ENCODE measurements at regions not wholly inside any gene's neighbourhood (a gene's known extent, or its start where the extent isn't known, plus 50 kb on each side); places are given as distances from the start of the nearest gene placed in this dataset.

DNA sequence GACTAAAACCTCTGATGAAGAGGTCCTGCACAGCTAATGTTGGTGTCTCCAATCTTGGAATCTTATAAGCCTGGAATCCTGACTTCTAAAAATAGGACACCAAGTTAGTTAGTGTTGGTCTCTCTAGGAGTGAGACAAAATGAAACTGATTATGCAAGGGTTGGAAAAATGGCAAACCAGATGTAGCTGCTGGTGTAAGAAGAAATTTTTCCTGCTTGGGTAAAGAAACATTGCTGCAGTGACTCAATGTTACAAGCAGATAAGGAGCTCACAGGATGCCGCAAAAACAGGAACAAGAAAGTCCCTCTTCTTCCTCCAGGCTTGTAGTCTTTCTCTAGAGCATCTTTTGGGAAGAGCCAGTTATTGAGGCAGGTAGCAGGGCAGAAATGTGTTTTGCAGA, 449.0 kb downstream of the ETV1 start:
- no peak overlapping the region for H3K9ac ChIP-seq (ENCODE audit: insufficient read length, low read depth)
- no peak for DNase-seq (ENCODE audit: low read depth, low spot score)
- H3K4me3 ChIP-seq (ENCODE audit: insufficient read length, low read depth): no peak overlapping the region
- H3K4me1 ChIP-seq (ENCODE audit: insufficient read depth, insufficient read length): no peaks in the 10 kb centered on the region
- no peaks in the 10 kb centered on the region for H3K9me3 ChIP-seq (ENCODE audit: insufficient read depth, low read length)
- no peaks in the 10 kb centered on the region for H3K27me3 ChIP-seq (ENCODE audit: insufficient read depth, insufficient read length)
- no peaks in the 10 kb centered on the region for H3K36me3 ChIP-seq (ENCODE audit: insufficient read depth, insufficient read length, low read length)
- no peak for TF ChIP-seq SUZ12 (IDR thresholded peaks at IDR 0.05; ENCODE audit: extremely low read depth, insufficient read depth, insufficient read length)
- TF ChIP-seq YY1 (IDR thresholded peaks at IDR 0.05; ENCODE audit: insufficient read depth, insufficient read length): no peak
- no peak for TF ChIP-seq ZNF274 (IDR thresholded peaks at IDR 0.05; ENCODE audit: low read depth, low read length)

DNA sequence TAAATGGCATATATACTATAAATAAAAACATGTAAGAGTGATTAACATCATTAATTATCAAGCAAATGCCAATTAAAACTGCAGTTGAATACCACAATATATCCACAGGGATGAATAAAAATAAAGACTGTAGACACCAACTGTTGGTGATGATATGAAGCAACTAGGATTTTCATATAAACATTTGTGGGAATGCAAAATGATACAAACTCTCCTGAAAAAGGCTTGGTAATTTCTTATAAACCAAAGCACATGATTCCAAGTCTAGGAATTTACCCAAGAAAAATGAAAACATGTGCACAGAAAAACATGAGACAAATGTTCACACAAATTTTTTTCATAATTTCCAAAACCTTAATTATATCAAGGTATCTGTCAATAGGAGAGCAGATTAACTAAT, 448.1 kb downstream of the ETV1 start:
- DNase-seq (ENCODE audit: low read depth, low spot score): no peak
- H3K4me3 ChIP-seq (ENCODE audit: insufficient read length, low read depth): no peak overlapping the region
- TF ChIP-seq SUZ12 (IDR thresholded peaks at IDR 0.05; ENCODE audit: extremely low read depth, insufficient read depth, insufficient read length): no peak
- TF ChIP-seq YY1 (IDR thresholded peaks at IDR 0.05; ENCODE audit: insufficient read depth, insufficient read length): no peak
- no peak for TF ChIP-seq ZNF274 (IDR thresholded peaks at IDR 0.05; ENCODE audit: low read depth, low read length)
- H3K9ac ChIP-seq (ENCODE audit: insufficient read length, low read depth): no peak overlapping the region
- H3K4me1 ChIP-seq (ENCODE audit: insufficient read depth, insufficient read length): no peaks in the 10 kb centered on the region
- no peaks in the 10 kb centered on the region for H3K36me3 ChIP-seq (ENCODE audit: insufficient read depth, insufficient read length, low read length)
- no peaks in the 10 kb centered on the region for H3K9me3 ChIP-seq (ENCODE audit: insufficient read depth, low read length)
- H3K27me3 ChIP-seq (ENCODE audit: insufficient read depth, insufficient read length): no peaks in the 10 kb centered on the region

DNA sequence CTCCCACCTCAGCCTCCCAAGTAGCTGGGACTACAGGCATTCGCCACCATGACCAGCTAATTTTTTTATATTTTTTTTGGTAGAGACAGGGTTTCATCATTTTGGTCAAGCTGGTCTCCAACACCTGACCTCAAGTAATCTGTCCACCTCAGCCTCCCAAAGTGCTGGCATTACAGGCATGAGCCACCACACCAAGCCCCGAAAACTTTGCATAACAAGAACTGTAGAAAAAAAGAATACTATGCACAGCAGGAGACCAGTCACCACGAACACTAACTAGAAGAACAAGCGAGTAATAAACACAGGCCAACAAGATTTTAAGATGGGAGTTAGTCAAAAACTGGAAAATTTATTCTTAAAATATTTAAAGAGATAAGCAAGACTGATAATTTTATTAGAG, 447.0 kb downstream of the ETV1 start:
- H3K27me3 ChIP-seq (ENCODE audit: insufficient read depth, insufficient read length): no peaks in the 10 kb centered on the region
- no peak for TF ChIP-seq YY1 (IDR thresholded peaks at IDR 0.05; ENCODE audit: insufficient read depth, insufficient read length)
- TF ChIP-seq SUZ12 (IDR thresholded peaks at IDR 0.05; ENCODE audit: extremely low read depth, insufficient read depth, insufficient read length): no peak
- TF ChIP-seq ZNF274 (IDR thresholded peaks at IDR 0.05; ENCODE audit: low read depth, low read length): no peak
- H3K4me3 ChIP-seq (ENCODE audit: insufficient read length, low read depth): no peak overlapping the region
- H3K36me3 ChIP-seq (ENCODE audit: insufficient read depth, insufficient read length, low read length): no peaks in the 10 kb centered on the region
- H3K9me3 ChIP-seq (ENCODE audit: insufficient read depth, low read length): no peaks in the 10 kb centered on the region
- peak; percentile 16 for DNase-seq (ENCODE audit: low read depth, low spot score)
- no peak overlapping the region for H3K9ac ChIP-seq (ENCODE audit: insufficient read length, low read depth)
- H3K4me1 ChIP-seq (ENCODE audit: insufficient read depth, insufficient read length): no peaks in the 10 kb centered on the region

DNA sequence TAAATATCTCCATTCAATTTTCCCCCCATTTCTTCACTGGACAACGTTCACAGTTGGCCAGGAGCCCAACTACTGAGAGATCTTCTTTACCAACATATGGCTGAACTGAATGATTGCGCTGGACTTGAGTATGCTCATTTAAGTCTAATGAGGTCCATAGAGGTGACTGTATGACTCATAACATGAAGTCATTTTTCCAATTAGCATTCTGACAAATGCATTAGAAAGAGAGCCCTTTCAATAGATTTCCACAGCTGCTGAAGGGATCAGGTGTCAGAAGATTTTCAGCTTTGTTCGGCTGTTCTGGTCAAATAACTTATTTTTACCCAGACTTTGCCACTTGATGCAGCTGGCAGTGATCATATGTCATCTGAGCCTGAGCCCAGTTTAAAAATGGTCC, 438.0 kb downstream of the ETV1 start:
- Histone ChIP-seq H3K36me3 (ENCODE audit: insufficient read depth, insufficient read length, low read length) (no peaks in the 10 kb centered on the region), H3K27me3 (ENCODE audit: insufficient read depth, insufficient read length) (no peaks in the 10 kb centered on the region), H3K9me3 (ENCODE audit: insufficient read depth, low read length) (no peaks in the 10 kb centered on the region), H3K9ac (ENCODE audit: insufficient read length, low read depth) (no peak overlapping the region), H3K4me1 (ENCODE audit: insufficient read depth, insufficient read length) (no peaks in the 10 kb centered on the region), H3K4me3 (ENCODE audit: insufficient read length, low read depth) (no peak overlapping the region)
- TF ChIP-seq YY1 (IDR thresholded peaks at IDR 0.05; ENCODE audit: insufficient read depth, insufficient read length) (no peak), SUZ12 (IDR thresholded peaks at IDR 0.05; ENCODE audit: extremely low read depth, insufficient read depth, insufficient read length) (no peak), ZNF274 (IDR thresholded peaks at IDR 0.05; ENCODE audit: low read depth, low read length) (no peak)
- no peak for DNase-seq (ENCODE audit: low read depth, low spot score)

DNA sequence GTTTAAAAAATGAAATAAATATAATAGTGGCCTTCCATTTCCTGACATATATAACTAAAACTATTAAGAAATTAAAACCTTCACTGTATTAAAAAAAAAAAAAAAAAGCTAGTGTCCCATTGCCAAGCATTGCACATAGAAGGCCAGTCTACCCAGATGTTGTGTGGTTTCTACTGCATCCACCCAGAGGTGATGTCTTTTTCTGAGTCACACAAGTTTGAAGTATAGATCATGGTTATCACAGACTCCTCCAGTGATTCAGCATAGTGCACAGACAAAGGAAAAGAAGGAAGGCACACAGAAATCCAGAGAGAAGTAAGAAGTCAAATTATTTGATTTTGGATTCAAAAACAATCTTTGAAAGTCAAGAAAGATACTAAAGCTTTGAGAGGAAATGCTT, 429.0 kb downstream of the ETV1 start:
- TF ChIP-seq YY1 (IDR thresholded peaks at IDR 0.05; ENCODE audit: insufficient read depth, insufficient read length): no peak
- TF ChIP-seq ZNF274 (IDR thresholded peaks at IDR 0.05; ENCODE audit: low read depth, low read length): no peak
- no peak for TF ChIP-seq SUZ12 (IDR thresholded peaks at IDR 0.05; ENCODE audit: extremely low read depth, insufficient read depth, insufficient read length)
- DNase-seq (ENCODE audit: low read depth, low spot score): no peak

DNA sequence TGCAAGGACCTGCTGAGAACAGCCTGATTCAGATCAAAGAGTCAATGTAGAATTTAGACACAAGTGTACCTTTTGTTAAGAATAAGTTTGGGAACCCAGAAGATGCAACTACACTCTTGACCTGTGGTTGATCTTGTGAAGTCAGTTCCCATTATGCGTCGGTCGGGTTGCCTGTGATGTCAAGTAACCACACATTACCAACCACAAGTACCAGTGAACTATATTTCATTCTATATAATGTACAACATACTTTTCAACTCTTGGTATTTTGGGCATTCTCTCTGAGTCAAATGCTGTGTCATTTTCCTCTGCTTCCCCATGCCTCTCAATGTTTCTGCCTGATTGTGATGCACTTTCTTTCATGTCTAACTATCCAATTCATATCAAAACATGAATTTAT, 426.2 kb downstream of the ETV1 start:
- H3K9ac ChIP-seq (ENCODE audit: insufficient read length, low read depth): no peak overlapping the region
- no peaks in the 10 kb centered on the region for H3K36me3 ChIP-seq (ENCODE audit: insufficient read depth, insufficient read length, low read length)
- TF ChIP-seq YY1 (IDR thresholded peaks at IDR 0.05; ENCODE audit: insufficient read depth, insufficient read length) (no peak), ZNF274 (IDR thresholded peaks at IDR 0.05; ENCODE audit: low read depth, low read length) (no peak), SUZ12 (IDR thresholded peaks at IDR 0.05; ENCODE audit: extremely low read depth, insufficient read depth, insufficient read length) (no peak)
- no peaks in the 10 kb centered on the region for H3K4me1 ChIP-seq (ENCODE audit: insufficient read depth, insufficient read length)
- no peak overlapping the region for H3K4me3 ChIP-seq (ENCODE audit: insufficient read length, low read depth)
- no peak for DNase-seq (ENCODE audit: low read depth, low spot score)
- no peaks in the 10 kb centered on the region for H3K9me3 ChIP-seq (ENCODE audit: insufficient read depth, low read length)
- no peaks in the 10 kb centered on the region for H3K27me3 ChIP-seq (ENCODE audit: insufficient read depth, insufficient read length)

More for the DNA sequence above, 429.0 kb downstream of the ETV1 start:
- Histone ChIP-seq H3K27me3 (ENCODE audit: insufficient read depth, insufficient read length) (no peaks in the 10 kb centered on the region), H3K36me3 (ENCODE audit: insufficient read depth, insufficient read length, low read length) (no peaks in the 10 kb centered on the region), H3K4me3 (ENCODE audit: insufficient read length, low read depth) (no peak overlapping the region), H3K4me1 (ENCODE audit: insufficient read depth, insufficient read length) (no peaks in the 10 kb centered on the region), H3K9me3 (ENCODE audit: insufficient read depth, low read length) (no peaks in the 10 kb centered on the region), H3K9ac (ENCODE audit: insufficient read length, low read depth) (no peak overlapping the region)

DNA sequence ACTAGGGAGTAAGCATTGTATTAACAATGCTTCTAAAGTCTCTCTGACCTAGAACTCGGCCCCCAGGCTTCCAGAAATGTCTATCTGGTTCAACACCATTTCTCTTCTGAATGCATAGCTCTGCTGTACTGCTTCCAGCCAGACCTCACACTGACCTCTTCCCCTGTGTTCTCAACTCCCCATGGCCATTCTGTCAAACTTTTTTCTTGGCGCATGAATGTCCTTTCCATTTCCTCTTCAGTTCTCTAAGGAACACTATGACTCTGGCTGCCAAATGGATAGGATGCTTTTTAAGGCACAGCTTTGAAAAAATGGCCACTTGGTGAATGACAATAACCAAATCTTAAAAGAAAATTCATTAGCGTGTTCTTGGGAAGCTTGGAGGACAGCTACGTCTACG, 425.8 kb downstream of the ETV1 start:
- H3K27me3 ChIP-seq (ENCODE audit: insufficient read depth, insufficient read length): no peaks in the 10 kb centered on the region
- DNase-seq (ENCODE audit: low read depth, low spot score): no peak
- no peaks in the 10 kb centered on the region for H3K4me1 ChIP-seq (ENCODE audit: insufficient read depth, insufficient read length)
- no peak overlapping the region for H3K4me3 ChIP-seq (ENCODE audit: insufficient read length, low read depth)
- H3K9me3 ChIP-seq (ENCODE audit: insufficient read depth, low read length): no peaks in the 10 kb centered on the region
- TF ChIP-seq YY1 (IDR thresholded peaks at IDR 0.05; ENCODE audit: insufficient read depth, insufficient read length): no peak
- TF ChIP-seq SUZ12 (IDR thresholded peaks at IDR 0.05; ENCODE audit: extremely low read depth, insufficient read depth, insufficient read length): no peak
- TF ChIP-seq ZNF274 (IDR thresholded peaks at IDR 0.05; ENCODE audit: low read depth, low read length): no peak
- no peaks in the 10 kb centered on the region for H3K36me3 ChIP-seq (ENCODE audit: insufficient read depth, insufficient read length, low read length)
- H3K9ac ChIP-seq (ENCODE audit: insufficient read length, low read depth): no peak overlapping the region
